Osteocyte (in vitro differentiated cells): ENCODE measurements at regions not wholly inside any gene's neighbourhood (a gene's known extent, or its start where the extent isn't known, plus 50 kb on each side); places are given as distances from the start of the nearest gene placed in this dataset.

ENCODE experiments used
- DNase-seq: peaks from one replicate; pipeline ENCODE4 v3.0.0; 2021; ENCODE audit warnings: mixed read lengths; ENCODE audit not compliant: unreplicated experiment; ENCODE audit errors: extremely low spot score
- H3K27ac Mint-ChIP-seq: one replicate; pipeline ENCODE4 v1.8.0; 2021; ENCODE audit warnings: mild to moderate bottlenecking, mixed read lengths; ENCODE audit not compliant: unreplicated experiment
- H3K27me3 Mint-ChIP-seq: one replicate; pipeline ENCODE4 v1.8.0; 2021; ENCODE audit warnings: mixed read lengths; ENCODE audit not compliant: unreplicated experiment
- H3K36me3 Mint-ChIP-seq: one replicate; pipeline ENCODE4 v1.8.0; 2021; ENCODE audit warnings: mixed read lengths; ENCODE audit not compliant: unreplicated experiment
- H3K4me1 Mint-ChIP-seq: one replicate; pipeline ENCODE4 v1.8.0; 2021; ENCODE audit warnings: mixed read lengths; ENCODE audit not compliant: unreplicated experiment
- H3K4me3 Mint-ChIP-seq: one replicate; pipeline ENCODE4 v1.8.0; 2021; ENCODE audit warnings: mild to moderate bottlenecking, moderate library complexity, mixed read lengths; ENCODE audit not compliant: unreplicated experiment
- H3K9me3 Mint-ChIP-seq: one replicate; pipeline ENCODE4 v1.8.0; 2021; ENCODE audit warnings: mixed read lengths; ENCODE audit not compliant: unreplicated experiment
- TF ChIP-seq, protein P1 (sequence below): fragments of 200-600 bp; sonication (generic); IDR thresholded peaks from 2 replicates; pipeline ENCODE4 v1.5.0; 2021; ENCODE audit warnings: antibody characterized with exemption, mild to moderate bottlenecking, moderate library complexity

DNA sequence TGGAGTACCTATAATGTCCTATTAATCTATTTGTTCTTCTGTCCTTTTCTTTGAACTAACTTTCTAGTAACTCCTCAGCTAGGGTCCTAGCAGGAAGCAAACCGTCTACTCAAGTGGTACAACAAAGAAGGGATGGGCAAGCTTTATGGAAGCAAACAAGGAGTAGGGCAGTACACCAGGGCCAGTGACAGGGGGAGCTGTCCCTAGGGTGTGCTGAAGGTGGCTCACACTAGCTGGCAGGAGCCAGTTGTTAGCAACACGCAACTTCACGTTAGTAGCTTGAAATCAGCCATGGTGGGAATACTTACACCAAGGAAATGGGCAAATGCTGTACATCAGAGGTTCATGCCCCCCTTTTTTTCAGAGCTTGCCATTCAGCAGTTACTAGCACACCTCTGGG lies 74.0 kb upstream of the EYA2 start:
- Mint-ChIP-seq H3K27me3 (peaks cover 44% of the 10 kb centered on the region), H3K4me3 (no peak overlapping the region), H3K36me3 (no peaks in the 10 kb centered on the region), H3K9me3 (peaks cover 11% of the 10 kb centered on the region), H3K27ac (no peak overlapping the region), H3K4me1 (no peaks in the 10 kb centered on the region)
- TF ChIP-seq, protein P1, sequence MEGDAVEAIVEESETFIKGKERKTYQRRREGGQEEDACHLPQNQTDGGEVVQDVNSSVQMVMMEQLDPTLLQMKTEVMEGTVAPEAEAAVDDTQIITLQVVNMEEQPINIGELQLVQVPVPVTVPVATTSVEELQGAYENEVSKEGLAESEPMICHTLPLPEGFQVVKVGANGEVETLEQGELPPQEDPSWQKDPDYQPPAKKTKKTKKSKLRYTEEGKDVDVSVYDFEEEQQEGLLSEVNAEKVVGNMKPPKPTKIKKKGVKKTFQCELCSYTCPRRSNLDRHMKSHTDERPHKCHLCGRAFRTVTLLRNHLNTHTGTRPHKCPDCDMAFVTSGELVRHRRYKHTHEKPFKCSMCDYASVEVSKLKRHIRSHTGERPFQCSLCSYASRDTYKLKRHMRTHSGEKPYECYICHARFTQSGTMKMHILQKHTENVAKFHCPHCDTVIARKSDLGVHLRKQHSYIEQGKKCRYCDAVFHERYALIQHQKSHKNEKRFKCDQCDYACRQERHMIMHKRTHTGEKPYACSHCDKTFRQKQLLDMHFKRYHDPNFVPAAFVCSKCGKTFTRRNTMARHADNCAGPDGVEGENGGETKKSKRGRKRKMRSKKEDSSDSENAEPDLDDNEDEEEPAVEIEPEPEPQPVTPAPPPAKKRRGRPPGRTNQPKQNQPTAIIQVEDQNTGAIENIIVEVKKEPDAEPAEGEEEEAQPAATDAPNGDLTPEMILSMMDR: no peak
- peak; percentile 34 for DNase-seq

DNA sequence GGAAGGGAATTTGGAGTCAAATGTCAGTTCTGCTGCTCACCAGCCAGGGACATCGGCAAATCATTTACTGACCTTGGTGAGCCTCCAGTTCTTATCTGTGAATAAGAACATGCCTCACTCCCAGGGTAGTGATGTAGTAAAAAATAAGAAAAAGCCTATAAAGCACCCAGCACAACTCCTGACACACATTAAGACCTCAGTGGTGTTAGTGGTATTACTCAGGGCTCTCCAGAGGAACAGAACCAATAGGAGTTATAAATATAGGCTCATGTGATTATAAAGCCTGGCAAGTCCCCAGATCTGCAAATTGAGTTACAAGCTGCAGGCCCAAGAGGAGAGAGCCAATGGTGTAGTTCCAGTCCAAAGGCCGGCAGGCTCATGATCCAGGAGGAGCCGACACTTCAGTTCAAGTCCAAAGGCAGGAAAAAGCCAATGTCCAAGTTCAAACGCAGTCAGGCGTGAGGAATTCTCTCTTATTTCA lies 71.3 kb upstream of the EYA2 start:
- DNase-seq: no peak

DNA sequence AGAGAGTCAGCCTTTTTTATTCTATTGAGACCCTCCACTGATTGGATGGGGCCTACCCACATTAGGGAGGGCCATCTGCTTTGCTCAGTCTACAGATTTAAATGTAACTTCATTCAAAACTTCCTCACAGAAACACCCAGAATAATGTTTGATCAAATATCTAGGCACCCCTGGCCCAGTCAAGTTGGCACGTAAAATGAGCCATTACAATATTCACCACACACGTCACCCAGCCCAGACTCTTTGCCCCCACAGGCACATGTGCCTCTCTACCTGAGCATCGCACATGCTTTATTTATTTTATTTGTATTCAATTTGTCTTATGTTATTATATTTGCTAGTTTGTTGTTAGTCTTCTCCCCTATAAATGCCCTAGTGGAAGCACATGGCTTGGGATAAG lies 70.9 kb upstream of the EYA2 start:
- Mint-ChIP-seq H3K4me1 (peaks cover 10% of the 10 kb centered on the region), H3K9me3 (peaks cover 11% of the 10 kb centered on the region), H3K27ac (no peak overlapping the region), H3K4me3 (no peak overlapping the region), H3K36me3 (no peaks in the 10 kb centered on the region), H3K27me3 (peaks cover 21% of the 10 kb centered on the region)
- TF ChIP-seq, protein P1: no peak
- no peak for DNase-seq

More for the DNA sequence above, 71.3 kb upstream of the EYA2 start:
- Mint-ChIP-seq H3K4me1 (peaks cover 6% of the 10 kb centered on the region), H3K27me3 (peaks cover 24% of the 10 kb centered on the region), H3K36me3 (no peaks in the 10 kb centered on the region), H3K27ac (no peak overlapping the region), H3K4me3 (no peak overlapping the region), H3K9me3 (peaks cover 11% of the 10 kb centered on the region)
- TF ChIP-seq, protein P1: no peak

- no peak overlapping the region for H3K4me3 Mint-ChIP-seq
- no peak overlapping the region for H3K27ac Mint-ChIP-seq
- TF ChIP-seq, protein P1: no peak
- peaks cover 11% of the 10 kb centered on the region for H3K9me3 Mint-ChIP-seq
- no peaks in the 10 kb centered on the region for H3K36me3 Mint-ChIP-seq
- peaks cover 4% of the 10 kb centered on the region for H3K27me3 Mint-ChIP-seq
- DNase-seq: peak; percentile 42
- H3K4me1 Mint-ChIP-seq: peaks cover 13% of the 10 kb centered on the region
Measured at GRCh38 chr20:46826343-46826984, 68.2 kb upstream of the EYA2 start.

GRCh38 chr20:46827718-46828458 lies 66.8 kb upstream of the EYA2 start:
- Mint-ChIP-seq H3K27ac (no peak overlapping the region), H3K9me3 (peaks cover 11% of the 10 kb centered on the region), H3K4me1 (peaks cover 13% of the 10 kb centered on the region), H3K4me3 (no peak overlapping the region), H3K27me3 (peaks cover 2% of the 10 kb centered on the region), H3K36me3 (no peaks in the 10 kb centered on the region)
- DNase-seq: peak; percentile 63
- TF ChIP-seq, protein P1: no peak
